Hippocampal formation (tissue), 2 donors: ENCODE measurements at regions not wholly inside any gene's neighbourhood (a gene's known extent, or its start where the extent isn't known, plus 50 kb on each side); places are given as distances from the start of the nearest gene placed in this dataset.

Source experiments
- DNase-seq, 2 donors: peaks; one replicate each; lab custom pipeline; 2025; lab: John Stamatoyannopoulos, UW

DNA sequence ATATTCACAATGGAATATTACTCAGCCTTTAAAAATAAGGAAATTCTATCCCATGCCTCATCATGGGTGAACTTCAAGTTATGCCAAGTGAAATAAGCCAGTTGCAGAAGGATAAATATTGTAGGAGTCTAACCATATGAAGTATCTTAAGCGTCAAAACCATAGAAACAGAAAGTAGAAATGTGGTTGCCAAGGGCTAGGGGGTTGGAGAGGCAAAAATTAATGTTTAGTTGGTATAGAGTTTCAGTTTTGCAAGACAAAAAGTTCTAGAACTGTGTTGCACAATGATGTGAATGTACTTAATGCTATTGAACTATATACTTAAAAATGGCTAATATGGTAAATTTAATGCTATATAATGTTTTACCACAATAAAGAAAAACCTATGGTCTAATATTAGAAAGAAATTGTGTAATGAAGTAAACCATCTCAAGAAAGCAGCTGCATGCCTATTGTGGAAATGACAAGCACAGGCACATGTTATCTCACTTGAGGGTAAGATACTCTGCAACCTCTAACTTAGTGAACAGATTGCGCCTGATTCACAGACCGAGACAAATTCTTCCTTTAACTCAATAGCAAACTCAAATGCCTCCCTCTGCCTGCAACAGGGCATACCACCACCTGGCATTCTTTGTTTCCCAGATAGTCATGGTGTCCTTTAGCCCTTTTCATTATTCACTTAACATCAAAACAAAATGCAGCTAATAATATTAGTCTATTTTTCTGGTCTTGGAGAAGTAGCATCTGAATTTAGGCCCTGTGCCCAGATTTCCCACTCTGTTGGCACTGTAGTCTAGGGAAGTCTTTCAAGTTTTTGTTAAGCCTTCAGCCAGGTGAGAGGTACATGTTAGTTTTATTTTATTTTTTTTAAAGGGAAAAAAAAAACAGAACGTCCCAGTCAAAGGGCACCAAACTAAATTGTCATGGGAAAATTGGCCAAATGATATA is 80.2 kb upstream of the ACP3 start:
- no peak for DNase-seq

DNA sequence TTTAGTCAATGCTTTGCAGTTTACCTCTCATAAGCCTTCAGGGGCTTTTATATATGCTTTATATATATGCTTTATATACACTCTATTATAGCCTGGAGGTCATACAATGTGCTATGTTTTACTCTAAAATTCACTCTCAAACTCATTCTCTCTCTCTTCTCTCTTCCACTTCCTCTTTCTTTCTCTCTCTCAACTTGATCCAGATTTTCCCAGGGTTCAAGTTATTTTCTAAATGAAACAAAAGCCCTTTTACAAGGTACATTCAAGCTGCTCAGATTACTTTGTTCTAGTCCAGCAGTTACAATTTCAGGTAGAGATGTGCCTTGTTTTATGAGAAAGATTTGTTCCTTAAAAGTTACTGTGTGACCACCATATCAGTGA is 79.6 kb upstream of the ACP3 start:
- DNase-seq = no peak

DNA sequence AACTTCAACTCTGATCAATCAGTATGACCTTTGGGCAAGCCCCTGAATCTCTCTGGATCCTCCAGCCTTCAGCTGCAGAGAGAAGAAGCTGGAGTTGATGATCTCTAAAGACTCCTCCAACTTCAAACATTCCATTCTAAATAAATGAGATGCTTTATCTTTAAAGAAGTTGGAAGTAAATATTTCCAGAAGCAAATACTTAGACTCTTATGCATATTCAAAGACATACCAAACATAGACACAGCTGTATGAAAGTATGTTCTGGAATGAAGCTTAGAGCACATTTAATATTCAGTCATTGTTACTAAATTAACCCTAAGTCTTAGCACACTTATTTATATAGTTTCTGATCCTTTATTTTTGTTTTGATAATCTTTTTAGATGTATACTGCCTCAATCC is 77.6 kb upstream of the ACP3 start:
- no peak for DNase-seq

DNA sequence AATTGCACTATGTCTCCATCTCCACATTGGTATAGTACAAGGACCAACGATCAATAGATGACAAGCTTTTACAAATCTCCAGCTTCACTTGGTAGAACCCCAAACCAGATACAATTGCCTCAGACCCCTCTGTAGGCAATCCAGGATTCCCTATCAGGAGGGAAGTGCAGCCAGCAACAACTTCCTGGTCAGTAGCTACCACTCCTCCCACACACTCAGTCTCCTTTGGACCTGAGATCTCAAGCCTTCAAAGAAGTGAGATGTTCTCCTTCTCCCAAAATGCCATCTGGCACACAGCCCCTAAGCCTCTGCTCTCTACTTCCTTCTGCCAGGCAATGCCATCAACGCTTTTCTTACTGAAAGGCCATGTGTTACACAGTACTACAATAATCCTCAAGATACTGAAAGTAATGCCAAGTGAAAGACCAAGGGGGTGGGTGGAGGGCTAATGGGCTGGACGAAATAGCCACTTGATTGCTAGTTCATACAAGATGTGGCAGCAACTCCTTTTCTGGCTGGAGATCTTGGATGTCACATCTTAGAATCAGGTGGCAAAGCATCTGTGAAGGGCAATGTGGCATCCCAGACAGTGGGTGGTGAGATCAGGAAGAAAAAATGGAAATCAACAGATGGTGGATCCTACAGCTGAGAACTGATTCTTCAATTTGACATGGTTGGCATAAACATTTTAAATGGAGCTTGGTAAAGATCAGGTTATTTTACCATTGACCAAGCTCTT is 75.3 kb upstream of the ACP3 start:
- DNase-seq = no peak

DNA sequence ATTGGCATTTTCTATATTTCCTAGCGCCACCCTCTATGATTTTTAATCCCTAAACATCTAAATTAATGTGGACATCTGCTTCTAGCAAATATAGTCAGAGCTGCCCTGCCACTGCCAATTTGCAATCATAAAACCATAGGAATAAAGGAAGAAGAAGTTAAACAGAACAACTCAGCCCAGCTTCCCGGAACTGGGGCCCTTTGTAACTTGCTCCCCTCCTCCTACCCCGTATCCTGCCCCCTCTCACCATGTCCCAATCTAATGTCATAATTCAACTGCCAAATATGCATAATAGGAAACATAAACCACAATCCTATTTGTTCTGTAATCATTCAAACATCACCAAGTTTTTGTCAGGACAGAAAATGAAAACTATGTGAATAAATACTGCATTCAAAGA is 74.4 kb upstream of the ACP3 start:
- no peak for DNase-seq

DNA sequence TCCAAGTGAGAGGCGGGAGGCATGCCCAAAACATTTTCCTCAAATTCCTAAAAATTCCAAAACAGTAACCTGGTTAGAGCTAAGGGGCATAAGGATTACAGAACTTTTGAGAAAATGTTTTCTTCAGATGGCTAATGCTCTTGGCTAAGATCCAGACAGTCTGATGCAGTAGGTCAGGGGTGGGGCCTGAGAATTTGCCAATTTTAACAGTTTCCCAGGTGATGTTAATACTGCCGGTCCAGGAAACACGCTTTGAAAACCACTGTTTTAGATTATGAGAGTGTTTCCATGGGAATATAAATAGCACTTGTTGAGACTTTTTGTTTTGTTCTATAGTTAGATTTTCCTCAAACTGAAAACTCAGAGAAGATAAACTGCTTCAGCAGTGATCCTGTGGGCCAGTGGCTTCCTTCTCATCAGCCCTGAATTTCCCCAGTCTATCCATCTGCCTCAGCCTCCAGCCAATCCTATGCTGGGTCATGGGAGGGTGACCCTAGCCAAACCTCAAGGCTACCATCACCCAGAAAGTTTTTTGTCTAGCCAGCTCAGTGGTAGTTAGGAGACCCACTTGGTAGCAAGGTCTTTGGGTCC is 71.6 kb upstream of the ACP3 start:
- no peak for DNase-seq

DNA sequence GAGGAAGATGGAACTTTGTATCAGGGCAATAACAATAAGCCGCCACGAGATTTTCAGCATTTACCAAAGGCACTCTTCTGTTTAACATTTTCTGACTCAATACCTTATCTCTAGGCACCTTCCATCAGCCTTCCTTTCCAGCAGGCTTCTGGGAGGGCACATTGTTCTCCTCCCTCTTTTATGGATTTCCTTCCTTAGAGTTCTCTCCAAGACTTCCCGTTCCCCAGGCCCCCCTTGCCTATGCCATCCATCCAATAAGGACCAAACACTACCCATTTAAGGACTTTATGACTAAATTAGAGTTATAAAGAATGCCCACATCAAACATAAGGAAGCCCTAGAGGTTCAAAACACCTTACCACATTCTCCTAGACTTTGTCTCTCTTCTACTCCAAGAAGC is 71.0 kb upstream of the ACP3 start:
- DNase-seq = no peak

DNA sequence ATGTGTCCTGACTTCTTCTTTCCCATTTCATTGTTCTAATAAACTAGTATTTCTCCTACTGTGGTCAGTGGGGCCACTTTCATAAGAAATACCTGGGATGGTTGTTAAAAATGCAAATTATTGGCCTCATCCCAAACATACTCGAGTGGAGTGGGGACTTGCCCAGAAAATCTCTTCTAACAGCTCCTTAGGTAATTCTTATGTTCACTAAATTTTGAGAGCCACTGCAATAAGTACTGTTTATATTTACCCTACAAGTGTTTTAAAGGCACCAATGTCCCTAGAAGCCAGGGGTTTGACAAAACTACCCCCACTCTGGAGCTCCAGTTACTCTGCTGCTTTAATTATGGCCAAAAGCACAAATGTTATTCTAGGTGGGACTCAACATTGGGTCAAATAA is 70.0 kb upstream of the ACP3 start:
- no peak for DNase-seq

DNA sequence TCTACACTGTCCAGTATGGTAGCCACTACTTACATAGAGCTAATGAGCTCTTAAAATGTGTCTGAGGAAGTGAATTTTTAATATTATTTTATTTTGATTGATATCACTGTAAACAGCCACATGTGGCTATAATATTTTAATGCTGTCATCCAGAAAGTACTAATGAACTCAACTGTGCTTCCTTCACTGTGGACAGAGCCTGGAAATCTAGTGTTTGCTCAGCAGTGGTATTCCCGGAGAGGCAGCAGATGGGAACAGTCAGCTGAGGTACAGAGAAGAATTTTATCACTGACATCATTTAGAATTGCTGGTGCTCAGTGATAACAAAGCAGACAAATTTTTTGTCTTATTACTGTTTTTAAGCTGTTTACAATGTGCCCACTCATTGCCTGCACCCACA is 68.7 kb upstream of the ACP3 start:
- DNase-seq = no peak

DNA sequence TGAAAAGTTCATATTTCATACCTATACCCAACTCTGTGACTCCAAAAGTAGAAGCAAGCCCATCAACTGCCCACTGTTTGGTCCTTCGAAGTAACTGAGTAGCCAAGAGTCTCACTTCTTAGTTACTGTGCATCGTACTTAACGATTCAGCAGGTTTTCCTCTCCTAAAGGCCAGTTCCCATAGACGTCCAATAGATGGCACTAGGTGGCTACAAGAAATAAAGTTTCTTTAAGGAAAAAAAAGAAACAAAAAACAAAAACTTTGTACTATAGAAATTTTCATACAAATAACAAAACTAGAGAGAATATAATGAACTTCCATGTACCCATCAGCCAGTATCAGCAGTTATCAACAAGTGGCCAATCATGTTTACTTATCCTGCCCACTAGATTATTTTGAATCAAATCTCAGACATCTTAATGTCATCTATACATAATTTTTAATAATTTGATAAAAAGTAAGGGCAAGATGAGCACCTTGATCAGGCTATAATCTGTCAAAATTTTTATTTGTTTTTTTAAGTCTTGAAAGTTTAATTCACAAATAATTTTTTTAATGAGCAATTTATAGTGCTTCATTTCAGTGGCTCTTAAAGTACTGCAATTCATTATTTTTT is 63.8 kb upstream of the ACP3 start:
- DNase-seq = peak in 1 of 2 donors; percentile 58

DNA sequence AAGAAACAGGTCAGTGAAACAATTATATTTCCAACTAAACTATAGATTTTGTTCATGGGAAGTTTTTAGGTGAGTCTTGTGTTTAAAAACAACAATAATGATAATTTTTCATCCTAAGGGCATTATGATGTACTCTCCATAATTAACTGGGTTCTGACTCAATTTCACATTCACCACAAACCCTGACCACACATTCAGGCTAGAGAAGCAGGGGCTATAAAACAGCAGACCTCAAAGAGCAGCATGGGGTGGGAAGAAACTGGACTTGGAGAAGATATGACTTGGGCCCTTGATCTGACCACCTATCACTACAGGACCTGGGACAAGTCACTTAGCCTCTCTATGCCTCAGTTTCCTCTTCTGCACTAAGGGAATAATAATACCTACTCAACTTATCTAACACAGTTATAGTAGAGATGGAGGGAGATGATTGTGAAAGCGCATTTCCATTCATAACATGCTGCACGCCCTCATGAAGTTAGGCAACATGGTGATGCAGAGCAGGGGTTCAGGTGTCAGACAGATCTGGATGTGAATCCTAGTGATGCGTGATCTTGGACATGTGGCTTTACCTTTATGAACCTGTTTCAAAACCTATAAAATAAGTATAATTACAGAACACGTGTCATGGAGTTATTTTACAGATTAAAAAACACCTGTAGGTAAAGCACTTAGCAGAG is 63.0 kb upstream of the ACP3 start:
- no peak for DNase-seq

DNA sequence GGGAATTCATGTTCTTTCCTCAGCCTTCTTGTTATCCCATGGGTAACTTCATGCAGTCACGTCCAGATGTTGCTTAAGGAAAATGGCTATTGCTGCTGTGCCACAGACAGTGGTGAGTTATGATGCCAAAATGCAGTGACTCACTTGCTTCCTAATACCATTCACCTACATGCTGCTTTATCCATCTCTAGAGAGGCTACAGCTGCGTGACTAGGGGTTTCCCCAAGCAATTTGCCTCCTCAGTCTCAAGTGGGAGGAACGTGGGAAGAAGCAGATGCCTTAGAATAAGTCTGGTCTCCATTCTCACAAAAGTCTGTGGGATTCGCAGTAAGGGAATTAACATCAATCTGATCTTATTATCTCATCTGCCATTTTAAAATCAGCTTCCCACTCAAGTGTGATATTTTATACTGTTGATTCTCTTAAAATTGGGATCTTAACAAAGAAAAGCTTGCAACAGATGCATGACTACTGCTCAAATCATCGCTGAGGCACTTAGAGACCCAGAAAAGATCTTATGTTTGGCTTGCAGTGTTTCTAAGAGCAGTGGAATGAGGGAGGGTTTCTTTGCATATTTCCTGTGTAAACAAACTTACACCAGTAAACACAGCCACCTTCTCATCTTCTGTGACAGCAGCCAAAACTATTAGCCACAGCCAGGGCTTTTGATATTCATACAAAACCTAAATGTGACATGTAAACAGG is 62.0 kb upstream of the ACP3 start:
- DNase-seq = no peak

DNA sequence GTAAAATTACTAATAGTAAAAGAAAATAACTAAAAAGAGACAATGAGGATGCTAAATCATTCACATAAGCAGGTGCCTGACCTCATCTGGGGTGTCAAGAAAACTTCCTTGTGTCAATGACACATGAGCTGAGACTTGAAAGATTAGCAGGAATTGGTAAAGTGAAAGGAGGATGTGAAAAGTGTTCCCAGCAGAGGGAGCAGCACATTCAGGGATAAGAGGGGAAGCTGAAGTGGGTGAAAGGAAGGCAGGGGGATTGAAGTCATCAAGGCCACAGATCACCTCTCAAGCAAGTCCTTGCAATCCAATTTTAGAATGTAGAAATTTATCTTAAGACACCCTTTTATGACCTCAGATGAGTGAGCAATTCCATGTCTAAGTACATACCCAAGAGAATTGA is 60.2 kb upstream of the ACP3 start:
- peak; percentile 3 to 48 for DNase-seq

DNA sequence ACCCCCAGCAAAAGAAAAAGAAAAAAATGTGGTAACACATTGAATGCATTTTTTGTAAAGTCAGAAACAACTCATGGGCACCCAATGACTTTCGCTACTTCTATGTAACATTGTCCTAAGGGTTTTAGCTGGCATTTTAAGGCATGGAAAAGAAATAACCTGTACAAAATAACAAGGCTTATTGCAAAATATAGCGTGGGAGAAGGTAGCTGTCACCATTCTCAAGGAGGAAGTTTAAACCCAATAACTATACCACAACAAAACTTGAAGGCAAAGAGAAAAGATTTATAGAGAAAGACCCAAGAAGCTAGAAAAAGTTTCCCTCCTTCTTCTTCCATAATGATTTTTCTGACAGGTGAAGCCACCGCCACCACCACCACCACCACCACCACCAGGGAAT is 55.7 kb upstream of the ACP3 start:
- DNase-seq = no peak

DNA sequence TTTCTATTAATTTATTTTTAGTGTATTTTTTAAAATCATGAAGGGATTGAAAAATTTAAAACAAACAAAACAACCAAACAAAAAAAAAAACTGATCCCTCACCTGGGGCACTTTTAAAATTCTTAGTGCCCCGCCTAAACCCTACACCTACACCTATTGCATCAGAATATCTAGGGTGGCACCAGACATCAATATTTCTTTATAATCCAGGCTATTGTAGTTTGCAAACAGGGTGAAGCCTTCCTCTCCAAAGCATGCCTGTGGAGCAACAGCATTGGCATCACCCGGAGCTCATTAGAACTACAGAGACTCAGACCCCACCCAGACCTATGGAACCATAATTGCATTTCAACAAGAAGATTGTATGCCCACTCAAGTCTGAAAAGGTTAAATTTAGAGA is 54.9 kb upstream of the ACP3 start:
- DNase-seq = no peak

DNA sequence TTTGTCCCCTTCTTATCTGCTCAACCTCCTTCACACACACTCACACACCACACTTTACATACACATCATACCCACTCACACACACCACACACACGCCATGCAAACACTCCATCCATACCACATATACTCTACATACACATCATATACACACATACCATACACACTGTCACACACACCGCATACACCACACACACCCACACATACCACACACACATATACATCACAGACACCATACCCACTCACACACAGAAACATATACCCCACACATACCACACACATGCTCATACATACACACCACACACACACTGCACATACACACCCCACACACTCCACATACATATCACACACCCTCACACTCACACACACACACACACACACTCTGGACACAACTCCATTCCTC is 54.3 kb upstream of the ACP3 start:
- no peak for DNase-seq

DNA sequence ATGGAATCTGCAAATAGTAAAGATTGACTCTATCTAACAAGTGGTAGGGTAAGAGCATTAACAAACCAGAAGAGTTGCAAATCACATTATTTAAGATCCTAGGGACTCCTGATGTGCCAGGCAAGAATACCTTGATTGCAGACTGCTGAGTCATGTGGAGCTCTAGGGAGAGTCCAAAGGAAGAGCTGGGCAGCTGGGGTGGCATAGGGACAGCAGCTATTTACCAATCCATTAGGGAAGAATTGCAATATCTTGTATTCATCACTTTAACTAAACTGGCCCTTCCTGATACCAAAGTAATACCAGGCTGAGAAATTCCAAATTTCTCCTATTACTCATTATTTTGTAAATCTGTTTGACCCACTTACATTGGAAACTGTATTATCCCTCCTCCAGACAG is 52.2 kb upstream of the ACP3 start:
- no peak for DNase-seq

DNA sequence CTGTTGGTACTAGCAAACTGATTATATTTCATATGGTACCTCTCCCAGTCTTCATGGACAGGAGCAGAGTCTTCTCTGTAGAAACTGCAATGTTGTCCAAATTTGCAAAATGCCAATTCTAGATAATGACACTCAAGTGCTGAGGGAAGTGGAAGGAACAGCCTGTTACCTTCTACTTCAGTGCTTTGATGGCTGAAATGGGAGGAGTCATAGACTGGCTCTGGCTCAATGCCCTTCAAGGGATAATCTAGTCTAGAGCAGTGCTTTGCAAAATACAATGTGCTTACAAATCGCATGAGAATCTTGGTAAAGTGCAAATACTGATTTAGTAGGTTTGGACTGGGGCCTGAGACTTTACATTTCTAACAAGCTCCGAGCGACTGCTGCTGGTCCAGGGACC is 51.7 kb upstream of the ACP3 start:
- DNase-seq = no peak

DNA sequence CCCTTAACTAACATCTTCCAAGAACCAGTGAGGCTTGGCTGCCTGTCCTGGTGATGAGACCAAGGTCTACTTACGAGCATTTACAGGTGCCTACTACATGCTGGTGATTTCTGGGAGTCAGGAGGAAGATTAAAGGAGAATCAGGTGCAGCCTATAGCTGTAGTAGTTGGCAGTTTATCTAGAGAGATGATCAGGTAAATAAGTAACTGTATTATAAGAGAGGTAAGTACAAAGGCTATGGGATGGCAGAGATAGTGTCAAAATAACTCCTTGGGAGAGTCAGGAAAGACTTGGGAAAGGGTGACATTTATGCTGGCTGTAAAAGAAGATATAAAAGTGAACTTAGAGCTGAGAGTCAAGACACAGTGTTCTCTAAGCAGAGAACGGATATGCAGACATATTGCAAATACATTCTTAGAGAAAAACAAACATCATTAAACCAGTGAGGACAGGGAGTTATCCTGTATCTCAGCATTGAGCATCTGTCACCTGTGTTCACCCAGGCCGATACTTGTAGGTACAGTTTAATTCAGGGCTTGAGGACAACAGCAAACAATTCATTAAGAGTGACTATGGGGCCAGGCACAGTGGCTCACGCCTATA is 49.7 kb upstream of the ACP3 start:
- no peak for DNase-seq
